SK-N-MC (cell line): ENCODE measurements at regions not wholly inside any gene's neighbourhood (a gene's known extent, or its start where the extent isn't known, plus 50 kb on each side); places are given as distances from the start of the nearest gene placed in this dataset.

ENCODE experiments used
- DNase-seq: peaks from one replicate; pipeline ENCODE4 v3.0.0-alpha.2; 2011; ENCODE audit warnings: low read depth, low spot score
- H3K27ac ChIP-seq: fragments of 200-600 bp; sonication (generic); 2 replicates; pipeline ENCODE4 v1.5.1; 2016; ENCODE audit warnings: mixed run types
- H3K36me3 ChIP-seq: fragments of 200-600 bp; sonication (generic); 2 replicates; pipeline ENCODE4 v1.6.1; 2017; ENCODE audit warnings: antibody characterized with exemption, low read length, mixed read lengths; ENCODE audit not compliant: insufficient read depth
- H3K4me3 ChIP-seq: fragments of 200-600 bp; sonication (generic); 2 replicates; pipeline ENCODE4 v1.5.1; 2016
- H3K9ac ChIP-seq: fragments of 200-600 bp; sonication (generic); 2 replicates; pipeline ENCODE4 v1.8.0; 2017; ENCODE audit warnings: mixed run types, mixed read lengths; ENCODE audit not compliant: insufficient read length
- H3K9me3 ChIP-seq: fragments of 200-600 bp; sonication (generic); 2 replicates; pipeline ENCODE4 v1.6.1; 2017; ENCODE audit warnings: low read depth, mild to moderate bottlenecking, antibody characterized with exemption, low read length, moderate library complexity, mixed read lengths
- EZH2 ChIP-seq: fragments of 200-600 bp; sonication (generic); IDR thresholded peaks from one replicate; pipeline ENCODE4 v1.6.1; 2017; ENCODE audit warnings: antibody characterized with exemption
- FOXP2 ChIP-seq: optimal IDR thresholded peaks from 2 replicates; pipeline ENCODE3; 2011; ENCODE audit warnings: mild to moderate bottlenecking, moderate library complexity; ENCODE audit not compliant: insufficient read depth; ENCODE audit errors: extremely low read length, control extremely low read depth
- POLR2AphosphoS5 ChIP-seq: IDR thresholded peaks from 2 replicates; pipeline ENCODE4 v1.6.1; 2012; ENCODE audit warnings: mild to moderate bottlenecking, low read depth, low read length, borderline replicate concordance

DNA sequence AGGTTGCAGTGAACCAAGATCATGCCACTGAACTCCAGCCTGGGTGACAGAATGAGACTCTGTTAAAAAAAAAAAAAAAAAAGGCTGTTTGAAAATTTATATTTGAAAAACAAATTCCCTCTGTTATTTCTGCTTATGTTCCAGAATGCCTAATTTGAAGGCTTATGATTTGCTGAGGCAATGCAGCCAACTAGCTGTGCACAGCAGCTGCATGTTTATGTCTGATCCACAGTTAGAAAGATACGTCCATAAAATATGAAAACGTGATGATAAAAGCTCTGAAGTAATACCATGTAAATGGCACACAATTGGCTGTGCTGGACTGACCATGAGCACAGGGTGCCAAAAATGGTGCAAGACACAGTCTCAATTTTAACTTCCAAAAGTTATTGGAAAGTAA is 453.2 kb downstream of the TUSC1 start:
- DNase-seq, result no peak
- Histone ChIP-seq H3K4me3 (no peak overlapping the region), H3K9me3 (no peaks in the 10 kb centered on the region), H3K36me3 (no peaks in the 10 kb centered on the region), H3K9ac (no peak overlapping the region), H3K27ac (no peak overlapping the region)
- TF ChIP-seq POLR2AphosphoS5 (no peak), EZH2 (no peak), FOXP2 (no peak)

DNA sequence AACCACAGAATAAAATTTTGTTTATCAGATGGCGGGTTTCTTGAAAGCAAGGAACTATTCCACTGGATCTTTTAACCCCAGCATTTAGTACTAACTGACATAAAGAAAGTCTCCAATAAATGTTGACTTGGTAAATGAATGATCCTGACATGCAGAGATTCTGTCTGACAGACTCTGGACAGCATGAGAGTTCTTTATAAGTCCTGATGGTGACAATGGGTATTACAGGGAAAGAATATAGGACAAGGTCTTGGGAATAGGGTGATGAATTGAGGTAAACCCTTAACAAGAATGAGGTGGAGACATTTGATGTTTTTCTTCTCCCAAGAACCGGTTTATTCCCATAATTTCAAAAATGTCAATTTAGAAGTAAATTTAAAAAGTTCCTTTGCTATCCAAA is 453.9 kb downstream of the TUSC1 start:
- Histone ChIP-seq H3K9ac (no peak overlapping the region), H3K9me3 (no peaks in the 10 kb centered on the region), H3K4me3 (no peak overlapping the region), H3K27ac (no peak overlapping the region), H3K36me3 (no peaks in the 10 kb centered on the region)
- TF ChIP-seq FOXP2 (no peak), POLR2AphosphoS5 (no peak), EZH2 (no peak)
- no peak for DNase-seq

DNA sequence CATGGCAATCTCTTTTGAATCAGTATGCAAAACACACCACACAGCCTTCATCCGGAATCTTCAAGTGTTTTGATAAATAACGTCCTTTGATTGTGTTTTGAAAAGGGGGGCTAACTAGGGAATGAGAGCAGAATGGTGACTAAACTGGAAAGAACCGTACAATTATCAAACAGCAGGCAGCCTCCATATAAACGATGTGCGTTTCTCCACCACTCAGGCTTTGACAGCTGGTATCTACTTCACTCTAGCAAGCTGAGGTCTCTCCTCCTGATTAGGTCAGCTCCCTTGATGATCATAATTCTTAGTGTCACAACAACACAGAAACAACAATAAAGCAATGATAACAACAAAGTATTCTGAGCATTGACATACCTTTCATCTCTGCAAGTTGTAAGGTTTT is 465.9 kb downstream of the TUSC1 start:
- no peak for DNase-seq
- no peak overlapping the region for H3K9ac ChIP-seq

DNA sequence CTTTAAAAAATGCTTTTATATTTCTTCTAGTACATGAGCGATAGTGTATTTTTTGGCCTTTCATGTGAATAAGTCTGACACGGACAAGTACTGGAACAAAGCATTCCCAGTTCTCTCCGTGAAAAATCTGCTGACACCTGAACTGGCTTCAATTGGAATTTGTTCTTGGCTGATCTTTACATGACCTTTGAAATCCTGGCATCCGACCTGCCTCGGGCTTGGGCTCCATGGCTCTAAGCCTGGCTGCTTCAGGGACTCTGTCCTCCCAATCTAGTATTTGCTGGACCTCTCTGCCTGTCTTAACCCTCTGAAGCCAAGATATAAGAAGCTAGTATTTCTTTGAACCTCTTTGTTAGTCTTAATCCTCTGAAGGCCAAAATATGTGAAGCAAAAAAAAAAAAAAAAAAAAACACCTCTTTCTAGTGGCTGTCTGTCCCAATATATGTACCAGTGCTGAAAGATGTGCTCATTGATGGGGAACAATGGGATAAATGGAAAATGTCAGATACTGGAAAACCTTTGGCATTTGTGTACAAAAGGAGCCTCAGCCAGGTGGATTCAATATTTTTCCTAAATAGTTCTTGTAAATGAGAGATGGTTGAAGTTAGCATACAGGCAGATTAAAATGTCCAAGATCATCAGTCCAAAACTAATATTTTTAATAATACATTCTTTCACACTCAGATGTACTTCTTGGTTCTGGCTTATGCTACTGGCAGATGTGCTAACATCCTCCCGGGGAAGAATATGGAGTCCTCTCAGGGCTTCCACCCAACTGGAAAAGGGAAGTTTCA is 470.6 kb downstream of the TUSC1 start:
- H3K9me3 ChIP-seq, result no peaks in the 10 kb centered on the region
- no peak for TF ChIP-seq EZH2
- no peak overlapping the region for H3K4me3 ChIP-seq
- no peak for DNase-seq
- H3K9ac ChIP-seq, result no peak overlapping the region
- H3K27ac ChIP-seq, result no peak overlapping the region
- no peaks in the 10 kb centered on the region for H3K36me3 ChIP-seq

More for the DNA sequence above, 465.9 kb downstream of the TUSC1 start:
- TF ChIP-seq POLR2AphosphoS5, result no peak
- TF ChIP-seq EZH2, result no peak
- TF ChIP-seq FOXP2, result no peak
- H3K36me3 ChIP-seq, result no peaks in the 10 kb centered on the region
- no peak overlapping the region for H3K4me3 ChIP-seq
- no peaks in the 10 kb centered on the region for H3K9me3 ChIP-seq
- H3K27ac ChIP-seq, result no peak overlapping the region

DNA sequence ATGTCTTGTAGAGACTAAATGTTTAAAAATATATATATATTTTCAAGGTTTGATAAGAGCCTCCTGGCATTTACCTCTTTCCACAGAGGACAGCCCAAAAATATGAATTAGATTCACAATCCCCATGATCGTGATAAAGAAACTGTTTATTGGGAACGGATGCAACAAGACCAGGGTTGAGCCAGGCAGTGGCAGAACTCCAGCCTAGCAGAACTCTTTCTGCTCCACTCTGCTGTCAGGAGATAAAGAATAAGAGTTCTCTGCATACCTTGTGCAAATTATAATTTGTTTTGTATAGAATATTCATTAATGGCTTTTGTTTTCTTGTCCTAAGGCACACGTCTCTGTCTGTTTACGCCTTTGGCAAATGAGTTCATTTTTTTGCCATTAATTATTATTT is 472.2 kb downstream of the TUSC1 start:
- H3K4me3 ChIP-seq, result no peak overlapping the region
- H3K9me3 ChIP-seq, result no peaks in the 10 kb centered on the region
- H3K36me3 ChIP-seq, result no peaks in the 10 kb centered on the region
- no peak for TF ChIP-seq POLR2AphosphoS5
- no peak for TF ChIP-seq EZH2
- TF ChIP-seq FOXP2, result no peak
- no peak overlapping the region for H3K9ac ChIP-seq
- H3K27ac ChIP-seq, result no peak overlapping the region
- DNase-seq, result no peak

DNA sequence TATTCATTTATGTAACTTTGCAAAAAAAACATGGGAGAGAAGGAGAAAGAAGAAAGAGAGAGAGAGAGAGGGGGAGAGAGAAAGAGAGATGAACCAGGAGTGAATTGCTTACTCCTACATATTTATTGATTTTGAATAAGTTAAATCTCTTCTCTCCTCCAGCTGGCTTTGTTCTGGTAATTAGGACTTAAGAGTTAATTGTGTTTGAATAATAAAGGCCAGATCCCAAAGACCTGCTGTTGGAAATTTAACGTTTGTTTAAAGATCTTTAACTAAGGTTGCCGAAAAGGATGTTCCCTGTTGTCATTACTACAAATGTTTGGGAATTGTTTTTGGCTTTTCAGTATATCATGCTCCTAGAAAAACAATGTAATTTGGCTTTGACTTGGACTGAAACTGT is 473.0 kb downstream of the TUSC1 start:
- Histone ChIP-seq H3K4me3 (no peak overlapping the region), H3K9ac (no peak overlapping the region), H3K27ac (no peak overlapping the region), H3K36me3 (no peaks in the 10 kb centered on the region), H3K9me3 (no peaks in the 10 kb centered on the region)
- DNase-seq, result no peak
- TF ChIP-seq POLR2AphosphoS5 (no peak), EZH2 (no peak), FOXP2 (no peak)

DNA sequence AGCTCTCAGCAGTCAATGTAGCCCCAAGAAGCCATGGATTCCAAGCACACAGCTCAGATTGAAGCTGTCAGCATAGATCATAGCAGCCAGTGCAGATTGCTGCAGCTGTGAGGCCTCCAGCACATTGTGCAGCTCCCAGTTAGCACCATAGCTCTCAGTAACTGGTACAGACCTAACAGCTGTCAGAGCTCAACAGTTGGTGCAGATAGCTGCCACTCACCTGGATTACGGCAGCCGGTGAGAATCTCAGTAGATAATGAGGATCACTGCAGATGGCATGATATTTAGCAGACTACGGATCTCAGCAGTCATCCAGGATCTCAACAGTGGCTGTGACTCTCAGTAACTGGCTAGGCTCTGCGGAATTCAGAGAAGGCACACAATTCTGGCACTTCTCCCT is 500.4 kb downstream of the TUSC1 start:
- DNase-seq, result no peak
- Histone ChIP-seq H3K27ac (no peak overlapping the region), H3K36me3 (no peaks in the 10 kb centered on the region), H3K4me3 (no peak overlapping the region), H3K9ac (no peak overlapping the region), H3K9me3 (no peaks in the 10 kb centered on the region)
- no peak for TF ChIP-seq EZH2

DNA sequence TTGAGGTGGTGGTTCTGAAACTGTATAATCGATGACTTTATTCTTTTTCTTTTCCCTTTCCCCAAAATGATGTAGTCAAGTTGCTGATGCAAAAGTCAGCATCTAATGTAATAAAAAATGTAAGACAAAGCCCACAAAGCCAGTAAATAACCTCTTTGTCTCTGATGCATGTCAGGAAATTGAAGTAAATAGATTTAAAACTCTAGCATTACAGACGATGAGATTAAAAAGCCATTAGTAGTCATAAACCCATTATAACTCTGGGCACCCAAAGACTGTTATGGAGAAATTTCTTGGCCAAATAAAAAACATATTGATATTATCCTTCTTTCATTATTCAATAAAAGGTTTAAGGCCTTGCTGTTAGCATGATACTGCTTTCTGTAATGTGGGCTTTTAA is 548.7 kb downstream of the TUSC1 start:
- no peak for TF ChIP-seq EZH2
- no peak for TF ChIP-seq POLR2AphosphoS5
- TF ChIP-seq FOXP2, result no peak
- Histone ChIP-seq H3K36me3 (no peaks in the 10 kb centered on the region), H3K9me3 (no peaks in the 10 kb centered on the region), H3K9ac (no peak overlapping the region), H3K4me3 (no peak overlapping the region), H3K27ac (no peak overlapping the region)
- DNase-seq, result no peak

DNA sequence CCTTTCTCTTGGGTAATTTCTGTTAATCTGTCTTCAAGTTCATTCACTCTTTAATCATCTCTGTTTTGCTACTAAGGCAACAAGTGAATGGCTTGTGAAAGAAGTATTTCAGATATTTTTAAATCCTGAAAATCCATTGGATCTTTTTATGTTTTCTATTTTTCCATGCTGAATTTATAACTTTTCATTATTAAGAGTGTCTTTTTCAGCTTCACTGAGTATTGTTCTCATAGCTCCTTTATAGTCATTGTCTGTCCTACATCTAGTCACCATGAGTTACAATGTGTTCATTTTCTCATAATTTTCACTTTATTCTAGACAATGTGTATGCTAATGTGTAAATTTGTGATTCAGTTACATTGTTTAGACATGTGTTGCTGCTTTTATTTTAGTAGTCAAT is 556.4 kb downstream of the TUSC1 start:
- no peak for TF ChIP-seq EZH2
- TF ChIP-seq POLR2AphosphoS5, result no peak
- TF ChIP-seq FOXP2, result no peak
- Histone ChIP-seq H3K9me3 (no peaks in the 10 kb centered on the region), H3K4me3 (no peak overlapping the region)

More for the DNA sequence above, 556.4 kb downstream of the TUSC1 start:
- Histone ChIP-seq H3K36me3 (no peaks in the 10 kb centered on the region), H3K27ac (no peak overlapping the region), H3K9ac (no peak overlapping the region)
- no peak for DNase-seq
